GM21526 (cell line): ENCODE measurements at regions not wholly inside any gene's neighbourhood (a gene's known extent, or its start where the extent isn't known, plus 50 kb on each side); places are given as distances from the start of the nearest gene placed in this dataset.

Source experiments
- ATAC-seq: cut with Tn5 transposase; IDR thresholded peaks from one replicate; pipeline ENCODE4 v1.9.1; 2021; ENCODE audit warnings: moderate library complexity; ENCODE audit not compliant: unreplicated experiment, low FRiP score

DNA sequence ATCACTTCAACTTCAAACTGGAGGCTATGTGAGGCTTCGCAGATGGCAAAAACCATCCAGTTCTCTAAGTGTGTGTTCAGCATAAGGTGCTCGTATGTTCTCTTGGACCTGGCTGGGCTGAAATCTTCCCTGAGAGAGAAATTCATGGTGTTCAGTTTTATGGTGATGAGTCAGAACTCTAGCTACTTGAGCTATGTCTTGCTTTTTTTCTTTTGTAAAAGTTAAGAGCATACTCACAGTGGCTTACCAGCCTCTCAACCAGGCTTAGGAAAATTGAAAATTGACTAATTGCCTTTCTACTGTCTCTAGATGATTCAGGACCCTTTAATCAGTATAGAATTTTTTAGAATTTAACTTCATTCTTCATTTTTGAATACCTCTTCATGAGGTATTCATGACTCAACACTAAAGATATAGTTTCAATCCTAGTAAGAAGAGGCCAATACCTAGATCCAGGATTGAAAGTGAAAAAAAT lies 617.5 kb downstream of the TBL1XR1 start:
- no peak for ATAC-seq

GRCh38 chr3:176578316-176578715 lies 619.0 kb downstream of the TBL1XR1 start:
- no peak for ATAC-seq

GRCh38 chr3:176577447-176577846 lies 619.8 kb downstream of the TBL1XR1 start:
- no peak for ATAC-seq

GRCh38 chr3:176574786-176575185 lies 622.5 kb downstream of the TBL1XR1 start:
- ATAC-seq = no peak

DNA sequence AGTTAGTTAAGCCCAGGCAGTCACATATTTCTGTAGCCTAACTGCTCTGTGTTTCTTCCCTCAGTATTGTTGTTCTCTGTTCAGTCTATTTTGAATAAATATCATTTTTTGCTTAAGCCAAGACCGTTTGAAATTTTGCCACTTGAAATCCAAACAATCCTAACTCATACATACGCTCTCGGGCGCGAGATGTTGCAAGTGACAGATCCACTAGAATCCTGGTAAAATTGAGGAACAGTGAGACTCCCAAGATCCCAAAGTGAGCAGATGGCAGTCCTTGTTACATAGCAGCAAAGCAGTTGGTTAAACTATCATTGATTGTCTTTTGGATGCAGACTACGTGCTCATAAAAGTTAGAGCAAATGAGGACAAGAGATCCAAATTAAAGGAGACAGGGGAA lies 625.4 kb downstream of the TBL1XR1 start:
- no peak for ATAC-seq

DNA sequence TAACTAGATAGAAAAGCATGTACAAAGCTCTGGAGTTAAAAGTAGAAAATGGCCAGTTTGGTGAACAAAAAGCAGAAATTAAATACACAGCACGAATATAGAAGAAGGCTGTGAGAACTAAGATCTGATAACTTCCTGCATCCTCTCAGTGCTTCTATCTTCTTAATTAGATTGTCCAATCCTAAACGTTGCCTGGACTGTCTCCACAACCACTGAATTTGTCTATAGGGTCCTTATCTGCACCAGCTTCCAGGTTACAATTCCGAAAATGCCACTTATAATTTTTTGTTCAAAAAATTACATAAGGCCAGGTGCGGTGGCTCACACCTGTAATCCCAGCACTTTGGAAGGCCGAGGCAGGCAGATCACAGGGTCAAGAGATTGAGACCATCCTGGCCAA lies 626.3 kb downstream of the TBL1XR1 start:
- ATAC-seq = no peak

GRCh38 chr3:176568189-176568588 lies 629.1 kb downstream of the TBL1XR1 start:
- ATAC-seq = no peak

DNA sequence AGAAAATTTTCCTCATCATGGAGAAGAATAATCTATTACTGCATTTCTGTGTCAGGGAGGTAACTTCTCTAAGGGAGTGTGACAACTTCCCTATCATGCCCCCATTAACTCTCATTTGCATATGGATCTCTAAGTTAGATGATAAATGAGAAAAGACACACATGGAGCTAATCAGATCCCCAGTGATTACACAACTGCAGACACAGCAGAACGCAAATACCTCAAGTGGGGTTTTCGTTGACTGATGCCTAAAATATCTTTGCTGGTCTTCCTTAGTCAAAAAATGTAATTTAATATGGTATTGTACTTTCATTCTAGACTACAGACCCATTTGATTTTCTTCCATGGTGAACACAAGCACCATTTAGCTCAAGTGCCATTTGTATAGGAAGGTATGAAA lies 630.5 kb downstream of the TBL1XR1 start:
- no peak for ATAC-seq

- ATAC-seq = no peak
Observed at GRCh38 chr3:176562331-176562730, 635.0 kb downstream of the TBL1XR1 start.

DNA sequence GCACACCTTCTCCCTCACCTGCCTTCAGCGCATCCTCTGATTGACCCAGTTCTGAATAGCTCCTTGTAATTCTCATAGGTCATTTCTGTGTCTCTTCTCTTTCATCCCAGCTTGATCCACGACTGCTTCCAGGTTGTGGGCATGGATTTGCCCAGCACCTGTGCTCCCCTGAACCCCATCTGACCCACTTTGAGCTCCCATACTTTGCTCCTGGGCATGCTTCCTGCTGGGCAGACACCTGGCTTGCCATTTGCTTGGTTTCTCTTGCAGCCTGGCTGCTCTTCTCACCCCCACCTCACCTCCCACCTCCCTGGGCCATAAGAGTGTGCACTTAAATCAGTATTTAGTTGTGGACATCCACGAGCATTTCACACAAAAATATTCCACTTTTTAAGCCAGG lies 635.5 kb downstream of the TBL1XR1 start:
- ATAC-seq = no peak

DNA sequence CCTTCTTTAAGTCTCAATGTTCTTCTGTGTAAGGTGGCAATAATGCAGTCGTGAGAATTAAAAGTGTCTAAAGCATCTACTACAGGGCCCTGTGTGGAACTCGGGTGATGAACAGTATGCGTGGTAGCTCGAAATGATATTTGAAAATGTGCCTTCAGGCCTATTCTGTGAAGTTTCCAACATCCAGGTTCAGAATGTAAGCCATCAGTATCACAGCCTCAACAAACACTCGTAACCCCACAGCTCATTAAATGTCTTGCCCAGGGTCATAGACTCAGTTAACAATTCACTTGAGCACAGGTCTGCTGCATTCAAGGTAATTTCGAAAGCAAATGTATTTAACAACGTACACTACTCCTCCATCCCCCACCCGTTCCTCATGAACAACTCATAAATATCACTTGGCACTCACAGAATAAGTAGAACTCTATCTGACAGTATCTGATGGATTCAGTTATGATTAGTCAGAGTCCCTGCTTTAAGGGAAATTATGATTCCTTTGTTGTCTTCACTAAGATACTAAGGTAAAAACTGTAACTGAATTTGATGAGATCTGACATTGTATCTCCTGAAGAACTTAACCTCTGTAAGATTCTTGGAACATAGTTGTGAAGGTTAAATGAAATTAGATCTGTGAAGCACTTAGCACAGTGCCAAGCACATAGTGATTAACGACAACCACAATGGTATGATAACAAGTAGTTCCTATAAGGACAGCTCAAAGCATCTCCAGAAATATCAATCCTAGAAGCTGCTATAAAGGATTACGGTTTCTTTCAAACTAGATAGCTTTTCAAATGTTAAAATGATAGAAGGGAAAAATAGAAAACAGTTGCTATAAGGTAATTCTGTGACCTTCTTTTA lies 642.3 kb downstream of the TBL1XR1 start:
- no peak for ATAC-seq

- no peak for ATAC-seq
Observed at GRCh38 chr3:176554264-176554663, 643.0 kb downstream of the TBL1XR1 start.

- ATAC-seq = no peak
Observed at GRCh38 chr3:176526942-176527341, 670.3 kb downstream of the TBL1XR1 start.

GRCh38 chr3:176526225-176526624 lies 671.1 kb downstream of the TBL1XR1 start:
- no peak for ATAC-seq

GRCh38 chr3:176523114-176523513 lies 674.2 kb downstream of the TBL1XR1 start:
- no peak for ATAC-seq

GRCh38 chr3:176522436-176522835 lies 674.8 kb downstream of the TBL1XR1 start:
- ATAC-seq = no peak

DNA sequence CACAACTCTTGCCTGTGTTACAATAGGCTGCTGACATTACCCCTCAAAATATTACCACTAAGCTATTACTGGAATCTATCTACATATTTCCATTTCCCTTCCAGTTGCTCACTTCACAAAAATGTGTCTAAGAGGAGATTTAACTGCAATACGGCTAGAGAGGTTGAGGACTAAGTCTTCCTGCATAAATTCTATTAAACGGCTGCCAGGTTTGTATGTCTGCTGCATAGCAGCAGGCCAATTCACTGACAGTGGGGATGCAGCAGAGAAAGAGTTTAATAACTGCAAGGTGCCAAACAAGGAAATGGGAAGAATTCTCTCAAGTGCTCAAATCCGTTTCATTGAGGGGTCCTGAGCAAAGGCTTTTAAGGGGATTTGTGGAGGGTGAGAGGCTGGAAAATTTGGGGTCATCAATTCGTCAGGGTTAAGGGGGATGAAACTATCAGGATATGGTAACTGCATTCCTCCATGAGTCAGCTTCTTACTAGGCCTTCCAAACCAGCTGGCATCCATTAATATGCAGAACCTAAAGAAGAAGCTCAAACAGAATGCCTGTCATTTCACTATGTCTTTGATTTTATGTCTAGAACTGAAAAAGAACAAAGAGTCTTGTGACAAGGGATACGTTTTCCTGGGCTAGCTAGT lies 675.6 kb downstream of the TBL1XR1 start:
- ATAC-seq = no peak

DNA sequence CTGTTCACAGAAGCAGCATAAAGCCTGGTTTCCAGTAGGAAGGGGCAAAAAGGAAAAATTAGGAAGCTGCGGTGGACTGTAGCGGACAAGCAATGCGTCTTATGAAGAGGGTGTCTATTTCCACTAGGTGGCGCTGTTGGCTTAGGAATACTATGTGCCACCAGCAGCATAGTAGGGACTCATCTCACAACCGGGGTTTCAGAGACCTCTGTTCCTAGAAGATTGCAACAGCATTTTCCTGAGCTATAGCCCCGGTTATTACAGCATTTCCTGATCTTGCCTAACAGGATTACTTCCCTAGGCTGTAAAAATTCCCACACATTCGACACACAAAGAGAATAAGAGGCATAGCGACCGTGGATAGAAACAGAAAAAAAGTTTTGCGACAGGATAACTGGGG lies 683.0 kb downstream of the TBL1XR1 start:
- ATAC-seq = no peak

- no peak for ATAC-seq
Observed at GRCh38 chr3:176513604-176514003, 683.7 kb downstream of the TBL1XR1 start.

DNA sequence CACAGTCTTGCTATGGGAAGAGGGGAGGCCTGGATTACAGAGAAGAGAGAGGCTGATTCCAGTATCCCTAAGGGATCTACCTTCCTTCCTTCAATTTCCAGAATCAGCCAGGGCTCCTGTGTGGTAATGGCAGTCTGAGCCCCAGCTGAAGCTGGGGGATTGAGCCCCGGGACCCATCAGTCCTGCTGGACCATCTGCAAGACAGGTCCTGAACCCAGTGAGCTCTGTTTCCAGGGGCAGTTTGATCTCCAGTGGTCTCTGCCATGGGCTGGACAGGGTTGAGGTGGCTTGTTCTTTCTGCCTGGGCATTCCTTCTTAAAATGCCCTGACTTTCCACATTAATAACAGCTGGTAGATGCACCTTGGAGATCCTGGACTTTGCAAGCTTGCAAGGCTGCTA lies 685.2 kb downstream of the TBL1XR1 start:
- ATAC-seq = no peak

DNA sequence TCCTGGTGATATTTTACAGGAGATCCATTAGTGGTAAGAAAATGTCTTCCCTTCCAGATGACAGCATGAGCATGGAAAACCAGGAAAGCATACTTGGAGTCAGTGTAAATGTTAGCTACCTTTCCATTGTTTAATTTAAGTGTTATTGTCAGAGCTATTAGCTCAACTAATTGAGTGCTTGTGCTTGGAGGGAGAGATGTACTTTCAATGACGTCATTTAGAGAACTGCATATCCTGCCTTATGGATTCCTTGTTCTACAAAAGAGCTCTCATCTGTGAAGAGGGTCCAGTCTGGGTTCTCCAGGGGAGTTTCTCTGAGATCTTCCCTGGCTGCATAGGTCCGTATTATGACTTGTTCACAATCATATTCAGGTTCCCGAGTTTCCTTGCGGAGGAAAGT lies 687.2 kb downstream of the TBL1XR1 start:
- no peak for ATAC-seq
